HG03135 (cell line): ENCODE measurements at regions not wholly inside any gene's neighbourhood (a gene's known extent, or its start where the extent isn't known, plus 50 kb on each side); places are given as distances from the start of the nearest gene placed in this dataset.

Source experiments
- ATAC-seq: cut with Tn5 transposase; IDR thresholded peaks from one replicate; pipeline ENCODE4 v1.9.1; 2021; ENCODE audit warnings: mild to moderate bottlenecking, moderate library complexity; ENCODE audit not compliant: unreplicated experiment

- no peak for ATAC-seq
Observed at GRCh38 chr2:128399690-128400291, 81.1 kb upstream of the HS6ST1 start.

GRCh38 chr2:128401680-128402079 lies 83.0 kb upstream of the HS6ST1 start:
- no peak for ATAC-seq

- no peak for ATAC-seq
Observed at GRCh38 chr2:128402911-128403670, 84.4 kb upstream of the HS6ST1 start.

- ATAC-seq: no peak
Observed at GRCh38 chr2:128403814-128404708, 85.4 kb upstream of the HS6ST1 start.

- ATAC-seq: no peak
Observed at GRCh38 chr2:128404709-128405466, 86.2 kb upstream of the HS6ST1 start.

- ATAC-seq: no peak
Observed at GRCh38 chr2:128405467-128405900, 86.8 kb upstream of the HS6ST1 start.

GRCh38 chr2:128405981-128406613 lies 87.4 kb upstream of the HS6ST1 start:
- ATAC-seq: no peak

GRCh38 chr2:128406736-128407554 lies 88.3 kb upstream of the HS6ST1 start:
- no peak for ATAC-seq

GRCh38 chr2:128408349-128409305 lies 90.0 kb upstream of the HS6ST1 start:
- no peak for ATAC-seq

- no peak for ATAC-seq
Observed at GRCh38 chr2:128409326-128410034, 90.8 kb upstream of the HS6ST1 start.

GRCh38 chr2:128410035-128410757 lies 91.5 kb upstream of the HS6ST1 start:
- no peak for ATAC-seq

- ATAC-seq: no peak
Observed at GRCh38 chr2:128410758-128411215, 92.1 kb upstream of the HS6ST1 start.

GRCh38 chr2:128411431-128411830 lies 92.8 kb upstream of the HS6ST1 start:
- no peak for ATAC-seq

- no peak for ATAC-seq
Observed at GRCh38 chr2:128412181-128412871, 93.7 kb upstream of the HS6ST1 start.

GRCh38 chr2:128413014-128413717 lies 94.5 kb upstream of the HS6ST1 start:
- ATAC-seq: no peak
